Smooth muscle cell (in vitro differentiated cells): ENCODE measurements at regions not wholly inside any gene's neighbourhood (a gene's known extent, or its start where the extent isn't known, plus 50 kb on each side); places are given as distances from the start of the nearest gene placed in this dataset.

Experiments used
- DNase-seq: peaks from one replicate; lab custom pipeline; 2025; ENCODE audit not compliant: unreplicated experiment; lab: John Stamatoyannopoulos, UW
- H2AFZ ChIP-seq: fragments of 200-600 bp; sonication (generic); 2 replicates; pipeline ENCODE4 v1.6.0; 2016; ENCODE audit warnings: antibody characterized with exemption, low read depth, mild to moderate bottlenecking
- H3F3A ChIP-seq: fragments of 200-600 bp; sonication (generic); 2 replicates; pipeline ENCODE4 v1.6.0; 2017; ENCODE audit warnings: antibody characterized with exemption, low read depth
- H3K27ac ChIP-seq: fragments of 200-600 bp; sonication (generic); 2 replicates; pipeline ENCODE4 v1.5.1; 2016; ENCODE audit warnings: low read depth, mild to moderate bottlenecking
- H3K27me3 ChIP-seq: fragments of 200-600 bp; sonication (generic); 2 replicates; pipeline ENCODE4 v1.6.1; 2016; ENCODE audit warnings: low read depth, mild to moderate bottlenecking
- H3K36me3 ChIP-seq: fragments of 200-600 bp; sonication (generic); 2 replicates; pipeline ENCODE4 v1.5.1; 2016; ENCODE audit warnings: low read depth
- H3K4me1 ChIP-seq: fragments of 200-600 bp; sonication (generic); 2 replicates; pipeline ENCODE4 v1.5.1; 2016; ENCODE audit warnings: low read depth
- H3K4me2 ChIP-seq: fragments of 200-600 bp; sonication (generic); 2 replicates; pipeline ENCODE4 v1.6.0; 2016; ENCODE audit warnings: mild to moderate bottlenecking
- H3K4me3 ChIP-seq: fragments of 200-600 bp; sonication (generic); 2 replicates; pipeline ENCODE4 v1.5.1; 2016; ENCODE audit warnings: mild to moderate bottlenecking
- H3K79me2 ChIP-seq: fragments of 200-600 bp; sonication (generic); 2 replicates; pipeline ENCODE4 v1.6.0; 2016; ENCODE audit warnings: low read depth, mild to moderate bottlenecking
- H3K9ac ChIP-seq: fragments of 200-600 bp; sonication (generic); 2 replicates; pipeline ENCODE4 v1.6.0; 2016; ENCODE audit warnings: low read depth
- H3K9me3 ChIP-seq: fragments of 200-600 bp; sonication (generic); replicated peaks from 2 replicates; pipeline ENCODE4 v1.5.1; 2016; ENCODE audit warnings: low read depth
- H4K20me1 ChIP-seq: fragments of 200-600 bp; sonication (generic); 2 replicates; pipeline ENCODE4 v1.6.0; 2016; ENCODE audit warnings: low read depth
- WGBS: methylation state at CpG from one replicate; pipeline ENCODE4 v1.1.7; 2016; ENCODE audit warnings: low lambda C conversion rate; 5-methylcytosine and 5-hydroxymethylcytosine counted together
- TF ChIP-seq, protein P1 (sequence below): fragments of 200-600 bp; sonication (generic); IDR thresholded peaks from 2 replicates; pipeline ENCODE4 v1.5.1; 2017; ENCODE audit warnings: borderline replicate concordance, mild to moderate bottlenecking, antibody characterized with exemption; ENCODE audit not compliant: insufficient read depth, poor library complexity, severe bottlenecking

DNA sequence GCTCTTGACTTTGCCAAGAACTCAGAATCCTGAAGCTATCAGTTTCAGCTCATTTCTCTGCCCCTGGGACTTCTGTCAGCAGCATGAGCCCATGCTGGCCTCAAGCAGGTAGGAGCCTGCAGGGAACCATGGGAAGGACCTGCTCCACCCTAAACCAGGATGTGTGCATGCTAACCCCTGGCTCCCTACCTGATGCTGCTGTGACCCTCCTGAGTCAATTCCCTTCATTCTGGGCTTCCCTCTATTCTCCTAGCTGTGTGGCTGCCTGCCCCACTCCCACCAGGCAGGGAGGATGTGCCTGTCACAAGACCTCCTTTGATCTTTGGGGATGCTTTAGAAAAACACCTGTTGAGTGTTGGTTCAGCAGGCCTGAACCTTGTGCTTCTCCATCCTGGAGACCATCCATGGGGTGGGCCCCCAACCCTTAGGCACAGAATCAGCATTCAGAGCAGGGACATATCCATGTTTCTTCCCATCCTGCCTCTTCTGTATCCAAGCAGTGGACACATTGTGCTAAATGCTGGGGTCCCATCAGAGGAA lies 117.1 kb upstream of the CCL21 start:
- Histone ChIP-seq H3K36me3 (no peaks in the 10 kb centered on the region), H3K4me3 (no peak overlapping the region), H3K27ac (no peak overlapping the region), H2AFZ (no peak overlapping the region), H3K27me3 (peaks cover 14% of the 10 kb centered on the region), H3K9me3 (no peaks in the 10 kb centered on the region), H3F3A (no peaks in the 10 kb centered on the region), H3K79me2 (no peaks in the 10 kb centered on the region), H3K9ac (no peak overlapping the region), H3K4me2 (no peak overlapping the region), H4K20me1 (no peaks in the 10 kb centered on the region), H3K4me1 (no peaks in the 10 kb centered on the region)
- no peak for DNase-seq
- TF ChIP-seq, protein P1, sequence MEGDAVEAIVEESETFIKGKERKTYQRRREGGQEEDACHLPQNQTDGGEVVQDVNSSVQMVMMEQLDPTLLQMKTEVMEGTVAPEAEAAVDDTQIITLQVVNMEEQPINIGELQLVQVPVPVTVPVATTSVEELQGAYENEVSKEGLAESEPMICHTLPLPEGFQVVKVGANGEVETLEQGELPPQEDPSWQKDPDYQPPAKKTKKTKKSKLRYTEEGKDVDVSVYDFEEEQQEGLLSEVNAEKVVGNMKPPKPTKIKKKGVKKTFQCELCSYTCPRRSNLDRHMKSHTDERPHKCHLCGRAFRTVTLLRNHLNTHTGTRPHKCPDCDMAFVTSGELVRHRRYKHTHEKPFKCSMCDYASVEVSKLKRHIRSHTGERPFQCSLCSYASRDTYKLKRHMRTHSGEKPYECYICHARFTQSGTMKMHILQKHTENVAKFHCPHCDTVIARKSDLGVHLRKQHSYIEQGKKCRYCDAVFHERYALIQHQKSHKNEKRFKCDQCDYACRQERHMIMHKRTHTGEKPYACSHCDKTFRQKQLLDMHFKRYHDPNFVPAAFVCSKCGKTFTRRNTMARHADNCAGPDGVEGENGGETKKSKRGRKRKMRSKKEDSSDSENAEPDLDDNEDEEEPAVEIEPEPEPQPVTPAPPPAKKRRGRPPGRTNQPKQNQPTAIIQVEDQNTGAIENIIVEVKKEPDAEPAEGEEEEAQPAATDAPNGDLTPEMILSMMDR: no peak

DNA sequence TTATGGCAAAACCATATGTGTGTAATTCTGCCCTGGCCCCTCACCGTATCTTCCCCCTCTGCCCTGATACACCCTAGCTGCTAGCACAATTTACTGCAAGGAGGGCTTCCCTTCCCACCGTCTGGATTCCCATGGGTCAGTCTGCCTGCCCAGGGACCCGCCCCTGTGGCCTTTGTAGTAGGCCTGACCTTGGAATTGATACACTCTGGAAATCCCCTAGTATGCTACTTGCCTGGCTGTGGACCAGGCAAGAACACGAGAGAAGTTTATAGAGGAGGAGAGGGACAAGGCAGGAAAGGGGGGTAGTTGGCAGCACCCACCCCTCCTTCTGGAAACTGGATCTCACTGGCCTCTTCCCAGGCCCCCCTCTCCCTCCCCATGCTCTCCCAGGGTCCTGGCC lies 115.8 kb upstream of the CCL21 start:
- H2AFZ ChIP-seq: no peak overlapping the region
- no peak for DNase-seq
- no peaks in the 10 kb centered on the region for H3K79me2 ChIP-seq
- peaks cover 14% of the 10 kb centered on the region for H3K27me3 ChIP-seq
- no peaks in the 10 kb centered on the region for H3K4me1 ChIP-seq
- 71% methylated on average over 4 of the region's 4 CpGs for WGBS
- no peaks in the 10 kb centered on the region for H3K9me3 ChIP-seq
- no peak overlapping the region for H3K4me2 ChIP-seq
- no peak overlapping the region for H3K27ac ChIP-seq
- H3F3A ChIP-seq: no peaks in the 10 kb centered on the region
- no peaks in the 10 kb centered on the region for H4K20me1 ChIP-seq
- TF ChIP-seq, protein P1: no peak
- no peak overlapping the region for H3K9ac ChIP-seq
- no peak overlapping the region for H3K4me3 ChIP-seq
- no peaks in the 10 kb centered on the region for H3K36me3 ChIP-seq

DNA sequence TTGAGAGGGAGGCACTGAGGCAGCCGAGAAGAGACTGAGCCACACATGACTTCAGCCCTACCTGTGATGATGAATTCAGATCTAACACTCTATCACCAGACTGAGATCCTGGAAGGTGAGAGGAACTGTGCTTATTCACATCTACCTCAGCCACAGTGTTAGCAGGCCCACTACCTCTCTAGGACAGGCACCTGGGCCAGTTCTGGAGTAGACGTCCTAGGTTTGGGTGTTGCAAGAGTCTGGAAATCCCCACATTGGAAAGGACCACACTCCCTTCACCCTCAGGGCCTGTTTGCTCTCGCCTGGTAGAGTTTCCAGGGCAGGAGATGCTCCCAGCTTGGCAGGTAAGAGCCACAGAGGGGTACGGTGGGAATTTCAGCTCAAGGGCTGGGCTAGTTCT lies 113.8 kb upstream of the CCL21 start:
- Histone ChIP-seq H3K27me3 (peaks cover 14% of the 10 kb centered on the region), H3K9me3 (no peaks in the 10 kb centered on the region), H4K20me1 (no peaks in the 10 kb centered on the region), H3K36me3 (no peaks in the 10 kb centered on the region), H3K9ac (no peak overlapping the region), H3K27ac (no peak overlapping the region), H3K4me2 (no peak overlapping the region), H2AFZ (no peak overlapping the region), H3K79me2 (no peaks in the 10 kb centered on the region), H3K4me3 (no peak overlapping the region), H3K4me1 (no peaks in the 10 kb centered on the region), H3F3A (no peaks in the 10 kb centered on the region)
- DNase-seq: no peak
- WGBS: 74% methylated on average over 4 of the region's 4 CpGs
- TF ChIP-seq, protein P1: no peak

DNA sequence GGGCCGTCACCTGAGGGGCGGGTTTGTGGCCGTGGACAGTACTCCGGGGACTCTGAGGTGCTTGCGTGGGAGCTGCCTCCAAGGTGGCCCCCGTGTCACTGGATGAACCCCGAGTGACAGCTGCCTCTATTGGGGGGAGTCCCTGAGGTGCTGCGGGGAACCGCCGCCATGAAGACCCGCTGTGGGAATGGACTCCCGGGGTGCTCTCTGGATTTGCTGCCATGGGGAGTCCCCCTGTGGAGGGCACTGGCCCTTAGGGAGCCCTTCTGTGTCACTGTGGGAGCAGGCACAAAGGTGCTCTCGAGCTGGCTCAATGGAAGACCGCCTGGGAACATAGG lies 100.2 kb upstream of the CCL21 start:
- Histone ChIP-seq H4K20me1 (no peaks in the 10 kb centered on the region), H3K27ac (no peak overlapping the region), H3K4me3 (no peak overlapping the region), H3K36me3 (no peaks in the 10 kb centered on the region), H3K27me3 (peaks cover 64% of the 10 kb centered on the region), H3K79me2 (no peaks in the 10 kb centered on the region), H3K4me1 (no peaks in the 10 kb centered on the region), H3K9ac (no peak overlapping the region), H2AFZ (no peak overlapping the region), H3K4me2 (no peak overlapping the region), H3F3A (no peaks in the 10 kb centered on the region), H3K9me3 (no peaks in the 10 kb centered on the region)
- DNase-seq: no peak
- TF ChIP-seq, protein P1: no peak
- WGBS: 93% methylated on average over 14 of the region's 14 CpGs
